ENCODE measurements at regions not wholly inside any gene's neighbourhood (a gene's known extent, or its start where the extent isn't known, plus 50 kb on each side); places are given as distances from the start of the nearest gene placed in this dataset.
A peak's percentile ranks its signal among the peaks of the same experiment; 100 is the strongest.
"Not testable (repeated sequence)": the region's sequence is repeated elsewhere in the genome, so short reads cannot be mapped to it uniquely, and the experiment has no call there.

- DNase-seq (ENCODE audit: low spot score), result no peak
These were observed 100.1 kb upstream of the PRSS3 start for GRCh38 chr9:33695299-33695698.

- no peak for DNase-seq (ENCODE audit: low spot score)
These were observed 99.5 kb upstream of the PRSS3 start for GRCh38 chr9:33695856-33696255.

GRCh38 chr9:33697171-33697570, 98.2 kb upstream of the PRSS3 start:
- no peak for DNase-seq (ENCODE audit: low spot score)

GRCh38 chr9:33698267-33698666, 97.1 kb upstream of the PRSS3 start:
- no peak for DNase-seq (ENCODE audit: low spot score)

- not testable (repeated sequence) for DNase-seq (ENCODE audit: low spot score)
These were observed 94.4 kb upstream of the PRSS3 start for GRCh38 chr9:33700940-33701339.

GRCh38 chr9:33703430-33704102, 91.8 kb upstream of the PRSS3 start:
- no peak for DNase-seq (ENCODE audit: low spot score)

- not testable (repeated sequence) for DNase-seq (ENCODE audit: low spot score)
These were observed 89.9 kb upstream of the PRSS3 start for GRCh38 chr9:33705440-33705839.

- no peak for DNase-seq (ENCODE audit: low spot score)
These were observed 86.9 kb upstream of the PRSS3 start for GRCh38 chr9:33708441-33708840.

- no peak for DNase-seq (ENCODE audit: low spot score)
These were observed 86.1 kb upstream of the PRSS3 start for GRCh38 chr9:33709269-33709668.

GRCh38 chr9:33711418-33711817, 83.9 kb upstream of the PRSS3 start:
- not testable (repeated sequence) for DNase-seq (ENCODE audit: low spot score)

- DNase-seq (ENCODE audit: low spot score), result no peak
These were observed 80.4 kb upstream of the PRSS3 start for GRCh38 chr9:33714989-33715388.

GRCh38 chr9:33718987-33719386, 76.4 kb upstream of the PRSS3 start:
- peak; percentile 22 for DNase-seq (ENCODE audit: low spot score)

GRCh38 chr9:33719581-33720374, 75.6 kb upstream of the PRSS3 start:
- no peak for DNase-seq (ENCODE audit: low spot score)

GRCh38 chr9:33721674-33722358, 73.5 kb upstream of the PRSS3 start:
- DNase-seq (ENCODE audit: low spot score), result peak; percentile 76

GRCh38 chr9:33722359-33722675, 73.0 kb upstream of the PRSS3 start:
- DNase-seq (ENCODE audit: low spot score), result no peak

- no peak for DNase-seq (ENCODE audit: low spot score)
These were observed 66.7 kb upstream of the PRSS3 start for GRCh38 chr9:33728613-33729012.

GRCh38 chr9:33731142-33731541, 64.2 kb upstream of the PRSS3 start:
- DNase-seq (ENCODE audit: low spot score), result no peak

GRCh38 chr9:33731625-33732024, 63.7 kb upstream of the PRSS3 start:
- DNase-seq (ENCODE audit: low spot score), result no peak

GRCh38 chr9:33734247-33734940, 61.0 kb upstream of the PRSS3 start:
- not testable (repeated sequence) for DNase-seq (ENCODE audit: low spot score)

GRCh38 chr9:33734941-33735835, 60.2 kb upstream of the PRSS3 start:
- not testable (repeated sequence) for DNase-seq (ENCODE audit: low spot score)

GRCh38 chr9:33737811-33738606, 57.4 kb upstream of the PRSS3 start:
- DNase-seq (ENCODE audit: low spot score), result peak; percentile 81
